K562 (cell line): ENCODE measurements at regions not wholly inside any gene's neighbourhood (a gene's known extent, or its start where the extent isn't known, plus 50 kb on each side); places are given as distances from the start of the nearest gene placed in this dataset.

Source experiments
- ATAC-seq: fragments of 200-7000 bp; cut with Tn5 transposase; 3 replicates; pipeline ENCODE4 v1.9.1; 2020; ENCODE audit warnings: moderate library complexity
- BruUV-seq: library from RNA; stranded (reverse); fragments of 400-500 nt; replicated peaks from 2 replicates; lab custom pipeline; 2021; lab: Mats Ljungman, UMichigan
- CTCF ChIA-PET: fragments of 300-600 bp; formaldehyde crosslinking; extraction: SDS; loops from one replicate; lab custom pipeline; 2021; ENCODE audit warnings: low intra/inter-chr PET ratio; lab: Yijun Ruan, JAX
- POLR2A ChIA-PET: fragments of 300-600, 350-650 bp; sonication (Branson Sonifier 250); formaldehyde crosslinking; extraction: SDS; loops from one replicate; lab custom pipeline; 2021; ENCODE audit warnings: antibody characterized with exemption, inconsistent platforms; lab: Yijun Ruan, JAX
- DNase-seq, 4 experiments: peaks; one replicate each; pipeline versions ENCODE4 v3.0.0 to v3.0.0-alpha.2; 2011 to 2018; ENCODE audit warnings: low spot score in 3 of 4, mixed read lengths in 3 of 4; ENCODE audit errors: extremely low read depth in 1 of 4
- FAIRE-seq: peaks from 2 replicates; lab custom pipeline; 2011; peaks lifted over from hg19 to GRCh38; lab: Jason Lieb, UNC
- H2AFZ ChIP-seq: 2 replicates; pipeline ENCODE4 v1.6.0; 2011; ENCODE audit warnings: low read depth, low read length, control low read depth, inconsistent platforms
- H3K27ac ChIP-seq: fragments of 200-600 bp; 3 replicates; pipeline ENCODE4 v1.8.0; 2011; ENCODE audit warnings: low read depth, mild to moderate bottlenecking, control low read depth, inconsistent platforms, low read length, moderate library complexity, mixed read lengths; ENCODE audit errors: extremely low read depth
- H3K27me3 ChIP-seq, 2 experiments: fragments of 300-600 bp in 1 of 2; 2 replicates in 1 of 2; 3 replicates in 1 of 2; pipeline versions ENCODE4 v1.6.0 to v1.8.0; 2011; ENCODE audit warnings: inconsistent platforms in 2 of 2, low read length in 2 of 2, mild to moderate bottlenecking in 1 of 2, mixed read lengths in 1 of 2, moderate library complexity in 1 of 2; ENCODE audit not compliant: control insufficient read depth in 2 of 2, insufficient read depth in 2 of 2
- H3K36me3 ChIP-seq: fragments of 300-600 bp; 3 replicates; pipeline ENCODE4 v1.8.0; 2011; ENCODE audit warnings: mild to moderate bottlenecking, low read length, inconsistent platforms; ENCODE audit not compliant: control insufficient read depth, insufficient read depth
- H3K4me1 ChIP-seq, 2 experiments: fragments of 200-600 bp in 1 of 2; replicated peaks in 1 of 2; 2 replicates in 1 of 2; 3 replicates in 1 of 2; pipeline versions ENCODE4 v1.5.1 to v1.8.0; 2011; ENCODE audit warnings: inconsistent platforms in 2 of 2, low read length in 2 of 2, mild to moderate bottlenecking in 1 of 2, mixed read lengths in 1 of 2, moderate library complexity in 1 of 2; ENCODE audit not compliant: control insufficient read depth in 2 of 2, insufficient read depth in 2 of 2
- H3K4me2 ChIP-seq: 2 replicates; pipeline ENCODE4 v1.6.1; 2011; ENCODE audit warnings: low read length, control low read depth, inconsistent platforms, mixed read lengths; ENCODE audit not compliant: insufficient read depth
- H3K4me3 ChIP-seq: fragments of 200-600 bp; sonication (generic), shearing (Covaris generic); 2 replicates; pipeline ENCODE4 v1.5.1; 2016; ENCODE audit warnings: control low read depth, inconsistent platforms
- H3K79me2 ChIP-seq: fragments of 200-600 bp; 3 replicates; pipeline ENCODE4 v1.8.0; 2011; ENCODE audit warnings: low read length, inconsistent platforms; ENCODE audit not compliant: control insufficient read depth, insufficient read depth
- H3K9ac ChIP-seq, 2 experiments: 2 replicates each; pipeline versions ENCODE4 v1.6.0 to v1.6.1; 2011; ENCODE audit warnings: low read depth in 2 of 2, low read length in 2 of 2, control low read depth in 1 of 2, inconsistent platforms in 1 of 2, mild to moderate bottlenecking in 1 of 2, mixed read lengths in 1 of 2; ENCODE audit not compliant: insufficient read depth in 1 of 2
- H3K9me1 ChIP-seq: one replicate; pipeline ENCODE4 v1.6.0; 2011; ENCODE audit warnings: inconsistent platforms, mild to moderate bottlenecking, low read length, moderate library complexity; ENCODE audit not compliant: control insufficient read depth, insufficient read depth
- H3K9me3 ChIP-seq: replicated peaks from 2 replicates; pipeline ENCODE4 v1.5.1; 2011; ENCODE audit warnings: low read depth, low read length, inconsistent platforms; ENCODE audit not compliant: control insufficient read depth, insufficient read depth
- H4K20me1 ChIP-seq: replicated peaks from 2 replicates; pipeline ENCODE4 v1.6.1; 2011; ENCODE audit warnings: low read length, inconsistent platforms, mixed read lengths; ENCODE audit not compliant: control insufficient read depth, insufficient read depth
- HEY1 ChIP-seq: fragments of 250-450 bp; sonication (Bioruptor Pico); IDR thresholded peaks from 2 replicates; pipeline ENCODE4 v1.5.0; 2020; ENCODE audit warnings: mild to moderate bottlenecking, moderate library complexity, borderline replicate concordance
- ILK ChIP-seq: fragments of 450-650 bp; IDR thresholded peaks from 2 replicates; pipeline ENCODE4 v1.6.1; 2016; ENCODE audit warnings: missing genetic modification characterization, low read depth, mild to moderate bottlenecking, missing compliant biosample characterization, moderate library complexity, borderline replicate concordance
- MIER1 ChIP-seq: fragments of 450-650 bp; IDR thresholded peaks from 2 replicates; pipeline ENCODE4 v1.6.1; 2016; ENCODE audit warnings: antibody characterized with exemption, mild to moderate bottlenecking, low read depth
- NCOR1 ChIP-seq: fragments of 450-650 bp; IDR thresholded peaks from 2 replicates; pipeline ENCODE4 v1.6.1; 2016; ENCODE audit warnings: mild to moderate bottlenecking, moderate library complexity
- PRMT5 ChIP-seq: sonication (generic); formaldehyde crosslinking; IDR thresholded peaks from 2 replicates; pipeline ENCODE4 v1.5.0; 2020; ENCODE audit warnings: missing genetic modification reagents
- SETDB1 ChIP-seq: IDR thresholded peaks from one replicate; pipeline ENCODE4 v1.6.1; 2012; ENCODE audit warnings: low read length, control low read depth, inconsistent platforms
- ZBTB1 ChIP-seq: sonication (generic); formaldehyde crosslinking; IDR thresholded peaks from 2 replicates; pipeline ENCODE4 v1.8.1; 2023; ENCODE audit warnings: missing genetic modification reagents, low read depth, mild to moderate bottlenecking, borderline replicate concordance
- ZBTB8A ChIP-seq: fragments of 450-650 bp; IDR thresholded peaks from 2 replicates; pipeline ENCODE4 v1.6.1; 2018; ENCODE audit warnings: mild to moderate bottlenecking, moderate library complexity; ENCODE audit not compliant: partially characterized antibody
- WGBS: fragments of 100-300 bp; shearing (Covaris generic); methylation state at CpG from one replicate; pipeline ENCODE4 v1.1.6; 2016; ENCODE audit warnings: low coverage, mixed read lengths; ENCODE audit not compliant: insufficient coverage; ENCODE audit errors: missing lambda C conversion rate; 5-methylcytosine and 5-hydroxymethylcytosine counted together
- in situ Hi-C: fragments of 300-500 bp; cut with MboI; formaldehyde crosslinking; loops from 4 replicates; pipeline ENCODE4 v1.15.0; 2018; ENCODE audit warnings: inconsistent platforms, mixed read lengths
- intact Hi-C: fragments of 100-400 bp; cut with micrococcal nuclease; formaldehyde crosslinking; loops from 2 replicates; pipeline ENCODE4 v1.14.2; 2022
- TF ChIP-seq, protein P1 (sequence below): IDR thresholded peaks from 2 replicates; pipeline ENCODE4 v1.6.1; 2016; ENCODE audit warnings: missing genetic modification characterization, missing compliant biosample characterization

DNA sequence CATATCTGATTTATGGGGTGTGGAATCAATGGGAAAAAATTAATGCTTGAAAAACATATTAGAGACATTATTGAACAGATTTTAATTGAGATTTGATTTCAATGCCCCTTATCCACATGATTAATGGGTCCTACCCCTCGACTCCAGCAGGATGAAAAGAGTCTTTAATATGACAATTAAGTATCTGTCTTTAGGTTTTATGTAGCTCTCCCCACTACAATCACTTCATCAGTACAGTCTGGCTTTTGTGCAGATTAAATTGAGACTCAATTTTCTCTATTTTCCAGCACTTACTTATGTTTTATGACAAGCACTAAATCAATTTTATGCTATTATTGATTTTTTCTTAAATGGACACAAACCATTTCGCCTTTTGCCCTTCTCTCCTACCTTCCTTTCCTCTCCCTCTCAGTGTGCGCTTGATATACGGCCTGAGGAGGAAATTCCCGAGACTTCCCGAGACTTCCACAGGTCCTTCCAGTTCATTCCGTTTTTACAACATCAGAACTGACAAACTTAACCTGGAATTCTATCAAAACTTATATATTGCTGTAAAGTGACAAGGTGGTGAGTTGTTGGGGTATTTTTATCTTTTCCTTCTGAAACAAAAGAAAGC is 555.1 kb upstream of the SALL3 start:
- no peaks in the 10 kb centered on the region; a peak in 1 of 5 replicates for H3K4me1 ChIP-seq
- no peaks in the 10 kb centered on the region for H3K9me1 ChIP-seq
- no peak overlapping the region for H3K27ac ChIP-seq
- ATAC-seq = no peak
- no peaks in the 10 kb centered on the region for H3K9me3 ChIP-seq
- no peak for FAIRE-seq
- CTCF ChIA-PET = no interaction called here
- in situ Hi-C loops = no loop called here
- 0% methylated on average over 7 of the region's 7 CpGs for WGBS
- H3K79me2 ChIP-seq = no peaks in the 10 kb centered on the region
- TF ChIP-seq ILK (tag) = no peak
- no peak for TF ChIP-seq ZBTB1 (CRISPR knock-in tag)
- no peak for TF ChIP-seq ZBTB8A
- TF ChIP-seq SETDB1 = no peak
- no peak for TF ChIP-seq NCOR1
- no peak for TF ChIP-seq MIER1
- no peak for TF ChIP-seq PRMT5 (CRISPR knock-in tag)
- TF ChIP-seq, protein P1, sequence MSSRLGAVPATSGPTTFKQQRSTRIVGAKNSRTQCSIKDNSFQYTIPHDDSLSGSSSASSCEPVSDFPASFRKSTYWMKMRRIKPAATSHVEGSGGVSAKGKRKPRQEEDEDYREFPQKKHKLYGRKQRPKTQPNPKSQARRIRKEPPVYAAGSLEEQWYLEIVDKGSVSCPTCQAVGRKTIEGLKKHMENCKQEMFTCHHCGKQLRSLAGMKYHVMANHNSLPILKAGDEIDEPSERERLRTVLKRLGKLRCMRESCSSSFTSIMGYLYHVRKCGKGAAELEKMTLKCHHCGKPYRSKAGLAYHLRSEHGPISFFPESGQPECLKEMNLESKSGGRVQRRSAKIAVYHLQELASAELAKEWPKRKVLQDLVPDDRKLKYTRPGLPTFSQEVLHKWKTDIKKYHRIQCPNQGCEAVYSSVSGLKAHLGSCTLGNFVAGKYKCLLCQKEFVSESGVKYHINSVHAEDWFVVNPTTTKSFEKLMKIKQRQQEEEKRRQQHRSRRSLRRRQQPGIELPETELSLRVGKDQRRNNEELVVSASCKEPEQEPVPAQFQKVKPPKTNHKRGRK (tag) = no peak
- no peak for TF ChIP-seq HEY1 (CRISPR knock-in tag)
- TF ChIP-seq, all 486 proteins: peak for 0
- no TSS peak for BruUV-seq
- Histone ChIP-seq H2AFZ (no peak overlapping the region), H3K4me2 (no peak overlapping the region), H3K9ac (no peak overlapping the region), H3K27me3 (peaks cover 0 to 12% of the 10 kb centered on the region in 2 experiments; a peak in 1 of 5 replicates), H3K4me3 (no peak overlapping the region), H3K36me3 (no peaks in the 10 kb centered on the region), H4K20me1 (no peaks in the 10 kb centered on the region)
- intact Hi-C loops = no loop called here
- no peak for DNase-seq
- POLR2A ChIA-PET = no interaction called here
